ENCODE measurements at regions not wholly inside any gene's neighbourhood (a gene's known extent, or its start where the extent isn't known, plus 50 kb on each side); places are given as distances from the start of the nearest gene placed in this dataset.

GRCh38 chr16:60295451-60295850 is 1561.3 kb upstream of the GOT2 start:
- no peak for TF ChIP-seq CTCF (IDR thresholded peaks at IDR 0.05; ENCODE audit: low read length)
- no peak for TF ChIP-seq EZH2 (optimal IDR thresholded peaks at IDR 0.05; ENCODE audit: low read depth, low read length)
- TF ChIP-seq EZH2phosphoT487 (IDR thresholded peaks at IDR 0.05; ENCODE audit: low read length): no peak
